Stimulated activated CD4-positive, alpha-beta T cell treated with anti-CD3 and anti-CD28 coated beads, Interleukin-15, amount 100 ng/mL, for 1 hour (primary cell): ENCODE measurements at regions not wholly inside any gene's neighbourhood (a gene's known extent, or its start where the extent isn't known, plus 50 kb on each side); places are given as distances from the start of the nearest gene placed in this dataset.

Experiments
- DNase-seq, 2 donors: peaks; one replicate each; pipeline ENCODE4 v3.0.0-alpha.2; 2020; ENCODE audit warnings: low read depth in 1 of 2, low spot score in 1 of 2

GRCh38 chr6:166010136-166010960 is 157.3 kb downstream of the TBXT start:
- DNase-seq = no peak

DNA sequence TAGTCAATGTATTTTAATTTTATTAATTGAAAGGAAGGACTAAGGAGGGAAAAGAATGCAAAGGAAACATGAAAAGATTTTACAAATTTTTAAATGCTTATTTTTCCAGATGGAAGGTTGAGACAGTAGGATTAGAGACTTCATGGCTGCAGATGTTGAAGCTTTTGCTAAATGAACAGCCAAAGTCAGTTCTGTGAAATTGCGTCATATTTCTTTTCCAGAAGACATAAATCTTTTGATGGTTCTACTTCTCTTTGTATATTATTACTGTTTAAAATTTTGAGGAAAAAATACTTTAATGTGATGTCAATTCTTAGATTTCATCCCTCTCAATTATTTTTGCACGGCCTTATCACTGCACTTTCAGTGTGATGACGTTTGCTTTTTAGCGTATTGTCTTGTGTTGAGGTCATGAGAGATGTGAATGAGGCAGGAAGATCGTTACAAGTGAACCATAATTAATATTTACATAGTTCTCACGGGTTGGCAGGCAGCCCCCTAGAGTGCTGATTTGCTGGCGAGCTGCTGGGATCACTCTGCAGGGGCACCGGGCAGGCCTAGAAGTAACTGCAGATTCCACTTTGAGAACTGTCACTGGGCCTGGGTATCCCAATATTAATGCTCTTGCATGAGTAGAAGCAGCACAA is 158.1 kb downstream of the TBXT start:
- no peak for DNase-seq

GRCh38 chr6:166008441-166009369 is 158.9 kb downstream of the TBXT start:
- DNase-seq = no peak

- DNase-seq = no peak
Measured at GRCh38 chr6:166007349-166008263, 160.0 kb downstream of the TBXT start.

- no peak for DNase-seq
Measured at GRCh38 chr6:166006900-166007301, 160.8 kb downstream of the TBXT start.

GRCh38 chr6:166005944-166006899 is 161.4 kb downstream of the TBXT start:
- DNase-seq = no peak

GRCh38 chr6:166005401-166005943 is 162.2 kb downstream of the TBXT start:
- DNase-seq = no peak

- no peak for DNase-seq
Measured at GRCh38 chr6:166004876-166005275, 162.8 kb downstream of the TBXT start.

GRCh38 chr6:166004471-166004870 is 163.2 kb downstream of the TBXT start:
- DNase-seq = no peak

DNA sequence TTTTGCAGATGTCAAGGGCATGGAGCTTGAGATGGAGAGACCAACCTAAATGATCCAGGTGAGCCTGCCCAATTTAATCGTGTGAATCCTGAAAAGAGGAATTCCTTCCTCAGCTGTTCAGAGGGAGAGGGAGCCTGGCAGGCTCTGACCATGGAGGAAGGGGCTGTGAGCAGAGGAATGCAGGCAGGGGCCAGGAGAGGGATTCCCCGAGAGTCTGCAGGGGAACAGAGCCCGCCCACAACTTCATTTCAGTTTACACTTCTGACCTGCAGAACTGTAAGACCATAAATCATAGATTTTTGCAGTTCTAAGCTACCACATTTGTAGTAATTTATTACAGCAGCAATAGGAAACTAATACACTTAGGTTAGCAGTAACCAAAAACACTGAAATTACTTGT is 164.1 kb downstream of the TBXT start:
- DNase-seq = no peak

GRCh38 chr6:166001359-166001758 is 166.3 kb downstream of the TBXT start:
- no peak for DNase-seq

DNA sequence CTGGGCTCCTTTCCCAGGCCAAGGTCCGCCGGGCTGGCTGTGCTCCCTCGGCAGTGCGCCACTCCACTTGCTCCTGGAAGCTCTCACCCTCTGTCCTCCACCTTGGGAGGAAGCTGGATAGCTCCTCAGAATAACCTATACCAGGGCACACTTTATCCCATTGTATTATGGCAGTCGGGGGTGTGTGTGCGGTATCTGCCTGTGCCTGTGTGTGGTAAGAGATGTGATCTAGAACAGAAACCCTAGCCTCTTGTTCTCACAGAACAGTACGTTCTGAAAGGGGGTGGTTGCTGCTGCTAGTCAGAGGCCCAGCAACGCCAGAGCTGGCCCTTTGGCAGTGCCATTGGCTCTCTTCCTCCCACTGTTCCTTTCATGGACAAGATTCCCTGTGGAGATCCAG is 168.4 kb downstream of the TBXT start:
- DNase-seq = no peak

DNA sequence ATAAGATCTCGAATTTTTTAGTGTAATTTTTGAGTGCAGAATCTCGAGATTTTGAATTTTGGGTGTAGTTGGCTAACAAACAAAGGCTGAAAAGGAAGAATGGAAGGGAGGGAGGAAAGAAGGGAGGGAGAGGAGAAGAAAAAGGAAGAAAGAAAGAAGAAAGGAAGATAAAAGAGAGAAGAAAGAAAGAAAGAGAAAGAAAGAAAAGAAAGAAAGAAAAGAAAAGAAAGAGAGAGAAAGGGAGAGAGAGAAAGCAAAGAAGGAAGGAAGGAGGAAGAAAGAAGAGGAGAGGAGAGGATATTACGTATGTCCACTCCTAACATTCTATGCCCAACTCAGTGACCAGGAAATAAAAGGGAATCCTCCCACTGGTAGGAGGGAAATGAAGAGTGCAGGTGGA is 169.6 kb downstream of the TBXT start:
- no peak for DNase-seq

DNA sequence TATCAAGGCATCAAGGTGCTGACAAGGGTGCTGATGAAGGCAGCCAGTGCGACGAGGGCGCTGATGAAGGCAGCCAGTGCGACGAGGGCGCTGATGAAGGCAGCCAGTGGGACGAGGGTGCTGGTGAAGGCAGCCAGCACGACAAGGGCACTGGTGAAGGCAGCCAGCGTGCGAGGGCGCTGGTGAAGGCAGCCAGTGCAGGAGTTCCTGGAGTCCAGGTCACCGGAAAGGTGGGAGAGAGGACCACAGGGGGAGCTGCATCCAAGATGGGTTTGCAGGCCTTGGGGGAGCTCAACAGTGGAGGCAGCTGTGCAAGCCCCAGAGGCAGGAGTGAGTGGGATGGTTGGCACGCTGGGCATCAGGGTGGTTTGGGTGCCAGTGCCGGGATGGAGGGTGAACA is 176.3 kb downstream of the TBXT start:
- DNase-seq = no peak

- DNase-seq = no peak
Measured at GRCh38 chr6:165990216-165990615, 177.4 kb downstream of the TBXT start.

GRCh38 chr6:165988757-165989456 is 178.7 kb downstream of the TBXT start:
- no peak for DNase-seq

- no peak for DNase-seq
Measured at GRCh38 chr6:165988302-165988756, 179.3 kb downstream of the TBXT start.

DNA sequence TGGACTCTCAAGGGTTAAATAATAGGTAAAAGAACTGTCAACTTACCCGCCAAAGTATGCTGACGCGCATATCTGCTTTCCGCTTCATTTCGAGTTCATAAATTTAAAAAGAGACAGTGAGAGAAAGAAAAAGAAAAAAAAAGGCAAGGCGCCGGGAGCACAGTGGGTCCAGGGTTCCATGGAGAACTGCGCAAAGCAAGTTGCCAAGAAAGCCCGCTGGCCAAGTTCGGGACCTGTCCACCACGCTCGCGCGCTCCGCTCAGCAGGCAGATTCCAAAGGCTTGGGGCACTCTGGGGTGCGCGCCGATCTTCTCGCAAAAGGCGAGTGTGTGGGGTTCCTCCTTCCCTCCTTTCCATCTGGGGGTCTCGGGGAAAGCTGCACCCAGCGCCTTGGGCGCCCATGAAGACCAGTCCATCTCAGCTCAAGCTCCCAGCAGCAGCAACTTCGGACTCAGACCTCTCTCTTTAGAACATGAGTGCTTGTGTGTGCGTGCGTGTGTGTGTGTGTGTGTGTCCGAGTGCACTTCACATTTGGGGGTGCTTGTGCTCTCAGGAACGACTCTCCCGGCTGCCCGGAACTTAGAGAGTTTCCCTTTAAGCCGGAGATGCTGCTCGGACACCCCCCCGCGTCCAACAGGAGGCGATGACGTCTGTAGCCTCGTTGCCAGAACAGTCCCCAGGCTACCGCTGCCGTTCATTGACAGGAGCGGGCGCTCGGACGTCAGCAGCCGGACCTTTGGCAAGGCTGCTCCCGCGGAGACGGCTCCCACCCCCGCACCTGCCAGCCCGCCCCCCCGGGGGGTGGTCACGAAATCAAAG is 180.0 kb downstream of the TBXT start:
- no peak for DNase-seq
